Prostate gland (tissue), 2 donors: ENCODE measurements at regions not wholly inside any gene's neighbourhood (a gene's known extent, or its start where the extent isn't known, plus 50 kb on each side); places are given as distances from the start of the nearest gene placed in this dataset.
"Not testable (repeated sequence)": the region's sequence is repeated elsewhere in the genome, so short reads cannot be mapped to it uniquely, and the experiment has no call there.

ENCODE experiments used
- DNase-seq: peaks from one replicate; pipeline ENCODE4 v3.0.0-alpha.2; 2019; ENCODE audit warnings: low spot score
- H3K27ac ChIP-seq, 2 donors: fragments of 200-600 bp; sonication (generic); 2 replicates each; pipeline ENCODE4 v1.5.1; 2017 to 2019
- H3K27me3 ChIP-seq: fragments of 200-600 bp; sonication (generic); replicated peaks from 2 replicates; pipeline ENCODE4 v1.5.1; 2019; ENCODE audit not compliant: insufficient read depth
- H3K36me3 ChIP-seq, 2 donors: fragments of 200-600 bp; sonication (generic); 1 replicate in 1 of 2; 2 replicates in 1 of 2; pipeline versions ENCODE4 v1.5.1 to v1.8.1; 2017 to 2019
- H3K4me1 ChIP-seq: fragments of 200-600 bp; sonication (generic); replicated peaks from 2 replicates; pipeline ENCODE4 v1.5.1; 2019
- H3K4me3 ChIP-seq, 2 donors: fragments of 200-600 bp; sonication (generic); 2 replicates each; pipeline ENCODE4 v1.5.1; 2017 to 2019
- H3K9me3 ChIP-seq: fragments of 200-600 bp; sonication (generic); 2 replicates; pipeline ENCODE4 v1.5.1; 2017
- CTCF ChIP-seq, 4 experiments: fragments of 200-600 bp in 2 of 4; fragments of 450-650 bp in 2 of 4; sonication (generic) in 2 of 4; IDR thresholded peaks; 1 replicate in 3 of 4; 2 replicates in 1 of 4; pipeline ENCODE4 v1.5.1; 2016 to 2019; ENCODE audit warnings: antibody characterized with exemption in 4 of 4, mild to moderate bottlenecking in 2 of 4, moderate library complexity in 2 of 4
- POLR2A ChIP-seq: fragments of 450-650 bp; IDR thresholded peaks from one replicate; pipeline ENCODE4 v1.6.1; 2016; ENCODE audit warnings: antibody characterized with exemption, mild to moderate bottlenecking
- POLR2AphosphoS5 ChIP-seq: sonication (generic); formaldehyde crosslinking; IDR thresholded peaks from one replicate; pipeline ENCODE4 v1.6.1; 2017; ENCODE audit warnings: antibody characterized with exemption
- WGBS: methylation state at CpG from one replicate; pipeline ENCODE4 v1.1.5; 2018; 5-methylcytosine and 5-hydroxymethylcytosine counted together
- intact Hi-C: fragments of 100-400 bp; cut with DNase I; formaldehyde crosslinking; loops from one replicate; pipeline ENCODE4 v1.14.2; 2022

- WGBS: 29% methylated on average over 2 of the region's 2 CpGs
- no peaks in the 10 kb centered on the region for H3K9me3 ChIP-seq
- H3K27me3 ChIP-seq: no peaks in the 10 kb centered on the region
- no peak for DNase-seq
- no peak overlapping the region for H3K4me3 ChIP-seq
- H3K27ac ChIP-seq: no peak overlapping the region
- TF ChIP-seq CTCF (IDR thresholded peaks at IDR 0.05) (no peak), POLR2AphosphoS5 (no peak), POLR2A (no peak)
- H3K36me3 ChIP-seq: no peaks in the 10 kb centered on the region
- H3K4me1 ChIP-seq: no peaks in the 10 kb centered on the region
- intact Hi-C loops: loop anchor here (10.0 kb wide), 1 partner anchor 70 kb away; no protein-coding TSS in a partner anchor
Observed at GRCh38 chr3:20984594-20985205, 766.3 kb downstream of the ZNF385D start.

GRCh38 chr3:20975188-20975651 is 775.8 kb downstream of the ZNF385D start:
- DNase-seq: no peak
- 88% methylated on average over 5 of the region's 5 CpGs for WGBS
- Histone ChIP-seq H3K27ac (no peak overlapping the region), H3K36me3 (no peaks in the 10 kb centered on the region), H3K4me1 (no peaks in the 10 kb centered on the region), H3K9me3 (no peaks in the 10 kb centered on the region), H3K4me3 (no peak overlapping the region), H3K27me3 (peaks cover 2% of the 10 kb centered on the region)
- intact Hi-C loops: no loop called here
- TF ChIP-seq CTCF (IDR thresholded peaks at IDR 0.05): no peak
- no peak for TF ChIP-seq POLR2A
- no peak for TF ChIP-seq POLR2AphosphoS5

GRCh38 chr3:20974396-20974795 is 776.6 kb downstream of the ZNF385D start:
- H3K4me1 ChIP-seq: no peaks in the 10 kb centered on the region

GRCh38 chr3:20970807-20971206 is 780.2 kb downstream of the ZNF385D start:
- 80% methylated on average over 7 of the region's 7 CpGs for WGBS
- H3K4me1 ChIP-seq, H3K4me3 ChIP-seq, H3K27me3 ChIP-seq, H3K27ac ChIP-seq, H3K9me3 ChIP-seq, intact Hi-C loops, H3K36me3 ChIP-seq, DNase-seq: not testable (repeated sequence)

More at GRCh38 chr3:20974396-20974795, 776.6 kb downstream of the ZNF385D start:
- DNase-seq: no peak
- Histone ChIP-seq H3K4me3 (no peak overlapping the region), H3K27ac (no peak overlapping the region), H3K36me3 (no peaks in the 10 kb centered on the region), H3K27me3 (peaks cover 2% of the 10 kb centered on the region), H3K9me3 (no peaks in the 10 kb centered on the region)
- TF ChIP-seq CTCF (IDR thresholded peaks at IDR 0.05) (no peak), POLR2A (no peak), POLR2AphosphoS5 (no peak)
- intact Hi-C loops: no loop called here
- WGBS: 78% methylated on average over 3 of the region's 3 CpGs

- H3K36me3 ChIP-seq, H3K27me3 ChIP-seq, DNase-seq, H3K4me3 ChIP-seq, H3K4me1 ChIP-seq, H3K27ac ChIP-seq, H3K9me3 ChIP-seq, intact Hi-C loops: not testable (repeated sequence)
- 89% methylated on average over 3 of the region's 3 CpGs for WGBS
Observed at GRCh38 chr3:20967485-20967884, 781.5 kb upstream of the SGO1 start.

- WGBS: 69% methylated on average over 1 of the region's 1 CpG
- no peak overlapping the region for H3K4me3 ChIP-seq
- DNase-seq: no peak
- intact Hi-C loops: no loop called here
- H3K9me3 ChIP-seq: no peaks in the 10 kb centered on the region
- H3K4me1 ChIP-seq: no peaks in the 10 kb centered on the region
- H3K27me3 ChIP-seq: no peaks in the 10 kb centered on the region
- no peak overlapping the region for H3K27ac ChIP-seq
- no peaks in the 10 kb centered on the region for H3K36me3 ChIP-seq
- TF ChIP-seq POLR2A (no peak), CTCF (IDR thresholded peaks at IDR 0.05) (no peak), POLR2AphosphoS5 (no peak)
Observed at GRCh38 chr3:20958161-20958560, 772.2 kb upstream of the SGO1 start.
